ENCODE measurements at regions not wholly inside any gene's neighbourhood (a gene's known extent, or its start where the extent isn't known, plus 50 kb on each side); places are given as distances from the start of the nearest gene placed in this dataset.

- no CpG with 5 or more reads among the region's 1 CpG for WGBS (ENCODE audit: extremely low coverage, insufficient coverage, insufficient read length)
- Histone ChIP-seq H3K4ac (ENCODE audit: low read depth, low read length) (no peak overlapping the region), H3K36me3 (ENCODE audit: control insufficient read depth in 1 of 2, insufficient read depth in 2 of 2, low read length in 2 of 2) (no peaks in the 10 kb centered on the region), H3K9me3 (ENCODE audit: insufficient read depth, low read depth, low read length) (no peaks in the 10 kb centered on the region), H3K9ac (ENCODE audit: low read length) (no peak overlapping the region), H4K91ac (ENCODE audit: low read depth, low read length) (no peak overlapping the region), H4K12ac (ENCODE audit: low read depth, low read length) (no peak overlapping the region), H2AFZ (ENCODE audit: insufficient read depth, low read length, poor library complexity) (no peak overlapping the region), H3K23ac (ENCODE audit: low read length) (no peak overlapping the region), H3K79me1 (ENCODE audit: low read length) (no peaks in the 10 kb centered on the region), H3K4me3 (ENCODE audit: low read depth, low read length) (no peak overlapping the region), H2BK12ac (ENCODE audit: low read length) (no peak overlapping the region), H3K79me2 (ENCODE audit: control insufficient read depth, insufficient read depth, low read length, poor library complexity) (no peaks in the 10 kb centered on the region), H4K8ac (ENCODE audit: low read depth, low read length) (no peak overlapping the region), H3K4me2 (ENCODE audit: low read length) (no peak overlapping the region), H2BK5ac (ENCODE audit: low read depth, low read length, poor library complexity) (no peak overlapping the region), H2AK5ac (ENCODE audit: low read length) (no peak overlapping the region), H3K14ac (ENCODE audit: low read length) (no peak overlapping the region), H3K27me3 (ENCODE audit: insufficient read depth, low read length) (no peaks in the 10 kb centered on the region), H3K18ac (ENCODE audit: low read length) (no peak overlapping the region), H2BK120ac (ENCODE audit: insufficient read depth, low read length, poor library complexity) (no peak overlapping the region), H3K27ac (ENCODE audit: low read depth, low read length) (no peak overlapping the region), H3K4me1 (ENCODE audit: control insufficient read depth in 1 of 2, insufficient read depth in 2 of 2, low read length in 2 of 2) (no peaks in the 10 kb centered on the region)
- no peak for DNase-seq
Measured at GRCh38 chr1:106780066-106780465, 276.4 kb upstream of the PRMT6 start.

- Histone ChIP-seq H2BK12ac (ENCODE audit: low read length) (no peak overlapping the region), H3K4me1 (ENCODE audit: control insufficient read depth in 1 of 2, insufficient read depth in 2 of 2, low read length in 2 of 2) (no peaks in the 10 kb centered on the region), H4K12ac (ENCODE audit: low read depth, low read length) (no peak overlapping the region), H2AK5ac (ENCODE audit: low read length) (no peak overlapping the region), H3K23ac (ENCODE audit: low read length) (no peak overlapping the region), H3K27me3 (ENCODE audit: insufficient read depth, low read length) (no peaks in the 10 kb centered on the region), H3K27ac (ENCODE audit: low read depth, low read length) (no peak overlapping the region), H4K8ac (ENCODE audit: low read depth, low read length) (no peak overlapping the region), H3K18ac (ENCODE audit: low read length) (no peak overlapping the region), H3K79me1 (ENCODE audit: low read length) (no peaks in the 10 kb centered on the region), H3K9ac (ENCODE audit: low read length) (no peak overlapping the region), H3K4me3 (ENCODE audit: low read depth, low read length) (no peak overlapping the region), H3K9me3 (ENCODE audit: insufficient read depth, low read depth, low read length) (no peaks in the 10 kb centered on the region), H3K36me3 (ENCODE audit: control insufficient read depth in 1 of 2, insufficient read depth in 2 of 2, low read length in 2 of 2) (no peaks in the 10 kb centered on the region), H2BK120ac (ENCODE audit: insufficient read depth, low read length, poor library complexity) (no peak overlapping the region), H3K79me2 (ENCODE audit: control insufficient read depth, insufficient read depth, low read length, poor library complexity) (no peaks in the 10 kb centered on the region), H3K4ac (ENCODE audit: low read depth, low read length) (no peak overlapping the region), H3K4me2 (ENCODE audit: low read length) (no peak overlapping the region), H2AFZ (ENCODE audit: insufficient read depth, low read length, poor library complexity) (no peak overlapping the region), H3K14ac (ENCODE audit: low read length) (no peak overlapping the region), H2BK5ac (ENCODE audit: low read depth, low read length, poor library complexity) (no peak overlapping the region), H4K91ac (ENCODE audit: low read depth, low read length) (no peak overlapping the region)
- WGBS (ENCODE audit: extremely low coverage, insufficient coverage, insufficient read length) = no CpG with 5 or more reads among the region's 1 CpG
- no peak for DNase-seq
Measured at GRCh38 chr1:106780806-106781569, 275.5 kb upstream of the PRMT6 start.

GRCh38 chr1:106785176-106785575 is 271.3 kb upstream of the PRMT6 start:
- no peak overlapping the region for H2BK120ac ChIP-seq (ENCODE audit: insufficient read depth, low read length, poor library complexity)
- no peak overlapping the region for H4K8ac ChIP-seq (ENCODE audit: low read depth, low read length)
- H3K23ac ChIP-seq (ENCODE audit: low read length) = no peak overlapping the region
- H3K4me3 ChIP-seq (ENCODE audit: low read depth, low read length) = no peak overlapping the region
- H4K91ac ChIP-seq (ENCODE audit: low read depth, low read length) = no peak overlapping the region
- H3K79me1 ChIP-seq (ENCODE audit: low read length) = no peaks in the 10 kb centered on the region
- H4K12ac ChIP-seq (ENCODE audit: low read depth, low read length) = no peak overlapping the region
- H3K36me3 ChIP-seq (ENCODE audit: control insufficient read depth in 1 of 2, insufficient read depth in 2 of 2, low read length in 2 of 2) = no peaks in the 10 kb centered on the region
- H3K18ac ChIP-seq (ENCODE audit: low read length) = no peak overlapping the region
- no peaks in the 10 kb centered on the region for H3K9me3 ChIP-seq (ENCODE audit: insufficient read depth, low read depth, low read length)
- no peak overlapping the region for H3K4me2 ChIP-seq (ENCODE audit: low read length)
- H3K4me1 ChIP-seq (ENCODE audit: control insufficient read depth in 1 of 2, insufficient read depth in 2 of 2, low read length in 2 of 2) = no peaks in the 10 kb centered on the region
- H3K14ac ChIP-seq (ENCODE audit: low read length) = no peak overlapping the region
- no peak overlapping the region for H3K9ac ChIP-seq (ENCODE audit: low read length)
- H3K27ac ChIP-seq (ENCODE audit: low read depth, low read length) = no peak overlapping the region
- no peak for DNase-seq
- H3K27me3 ChIP-seq (ENCODE audit: insufficient read depth, low read length) = no peaks in the 10 kb centered on the region
- H3K4ac ChIP-seq (ENCODE audit: low read depth, low read length) = no peak overlapping the region
- no peak overlapping the region for H2BK5ac ChIP-seq (ENCODE audit: low read depth, low read length, poor library complexity)
- no peaks in the 10 kb centered on the region for H3K79me2 ChIP-seq (ENCODE audit: control insufficient read depth, insufficient read depth, low read length, poor library complexity)
- H2AK5ac ChIP-seq (ENCODE audit: low read length) = no peak overlapping the region
- no peak overlapping the region for H2BK12ac ChIP-seq (ENCODE audit: low read length)
- H2AFZ ChIP-seq (ENCODE audit: insufficient read depth, low read length, poor library complexity) = no peak overlapping the region

- Histone ChIP-seq H3K14ac (ENCODE audit: low read length) (no peak overlapping the region), H3K36me3 (ENCODE audit: control insufficient read depth in 1 of 2, insufficient read depth in 2 of 2, low read length in 2 of 2) (no peaks in the 10 kb centered on the region), H2AFZ (ENCODE audit: insufficient read depth, low read length, poor library complexity) (no peak overlapping the region), H3K4me2 (ENCODE audit: low read length) (no peak overlapping the region), H3K79me1 (ENCODE audit: low read length) (no peaks in the 10 kb centered on the region), H3K4ac (ENCODE audit: low read depth, low read length) (no peak overlapping the region), H2BK120ac (ENCODE audit: insufficient read depth, low read length, poor library complexity) (no peak overlapping the region), H3K27ac (ENCODE audit: low read depth, low read length) (no peak overlapping the region), H3K9me3 (ENCODE audit: insufficient read depth, low read depth, low read length) (no peaks in the 10 kb centered on the region), H3K4me1 (ENCODE audit: control insufficient read depth in 1 of 2, insufficient read depth in 2 of 2, low read length in 2 of 2) (no peaks in the 10 kb centered on the region), H3K4me3 (ENCODE audit: low read depth, low read length) (no peak overlapping the region), H3K18ac (ENCODE audit: low read length) (no peak overlapping the region), H2BK5ac (ENCODE audit: low read depth, low read length, poor library complexity) (no peak overlapping the region), H4K91ac (ENCODE audit: low read depth, low read length) (no peak overlapping the region), H3K23ac (ENCODE audit: low read length) (no peak overlapping the region), H2BK12ac (ENCODE audit: low read length) (no peak overlapping the region), H4K8ac (ENCODE audit: low read depth, low read length) (no peak overlapping the region), H2AK5ac (ENCODE audit: low read length) (no peak overlapping the region), H3K27me3 (ENCODE audit: insufficient read depth, low read length) (no peaks in the 10 kb centered on the region), H3K9ac (ENCODE audit: low read length) (no peak overlapping the region), H4K12ac (ENCODE audit: low read depth, low read length) (no peak overlapping the region), H3K79me2 (ENCODE audit: control insufficient read depth, insufficient read depth, low read length, poor library complexity) (no peaks in the 10 kb centered on the region)
- no peak for DNase-seq
- WGBS (ENCODE audit: extremely low coverage, insufficient coverage, insufficient read length) = no CpG with 5 or more reads among the region's 3 CpGs
Measured at GRCh38 chr1:106787520-106787919, 269.0 kb upstream of the PRMT6 start.

All from trophoblast cell (in vitro differentiated cells and primary cell).